Occipital lobe (tissue), 1 donor: ENCODE measurements at regions not wholly inside any gene's neighbourhood (a gene's known extent, or its start where the extent isn't known, plus 50 kb on each side); places are given as distances from the start of the nearest gene placed in this dataset.

ENCODE experiments used
- DNase-seq: peaks from one replicate; lab custom pipeline; 2025; lab: John Stamatoyannopoulos, UW

DNA sequence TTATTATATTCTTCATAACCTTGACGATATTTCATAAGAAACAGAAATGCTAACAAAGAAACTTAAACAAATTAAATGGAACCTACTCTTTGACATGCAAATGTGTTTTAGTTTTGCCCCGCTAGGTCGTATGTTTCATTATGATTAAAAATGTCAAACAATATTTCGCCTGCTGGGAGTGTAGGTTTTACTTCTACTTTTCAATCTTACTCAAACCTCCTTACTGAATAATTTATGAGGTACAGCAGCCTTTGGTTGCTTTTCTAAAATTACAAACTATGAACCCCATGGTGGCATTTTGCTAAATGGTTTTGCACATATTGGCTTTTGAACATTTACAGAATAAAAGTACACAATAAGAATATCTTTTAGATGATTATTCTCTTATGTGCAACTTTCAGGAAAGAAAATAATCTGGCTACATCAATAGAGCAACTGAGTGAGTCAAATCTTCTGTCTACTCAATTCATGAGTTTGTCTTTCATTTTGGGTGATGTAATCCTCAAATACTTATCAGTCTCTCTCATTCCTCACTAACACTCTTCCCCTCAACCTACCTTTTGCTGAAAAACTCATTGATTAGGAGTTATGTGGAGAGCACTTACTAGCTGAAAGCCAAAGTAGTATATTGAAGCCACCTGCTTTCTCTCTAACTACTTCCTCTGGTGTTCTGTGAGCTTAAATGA is 1226.4 kb downstream of the XPNPEP1 start:
- DNase-seq: no peak

DNA sequence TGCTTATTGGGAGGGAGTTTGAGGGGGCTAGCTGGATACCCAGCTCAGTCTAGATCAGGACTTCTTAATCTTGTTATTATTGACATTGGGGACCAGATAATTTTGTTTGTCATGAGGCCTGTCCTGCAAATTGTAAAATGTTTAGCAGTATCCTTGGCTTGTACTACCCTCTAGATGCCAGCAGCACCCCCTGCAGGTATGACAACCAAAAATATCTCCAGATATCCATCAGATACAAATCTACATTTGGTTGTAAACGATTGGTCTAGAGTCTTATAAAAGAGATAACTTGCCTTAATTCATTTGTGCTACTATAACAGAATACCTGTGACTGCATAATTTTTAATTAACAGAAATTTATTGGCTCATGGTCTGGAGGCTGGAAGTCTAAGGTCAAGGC is 1232.2 kb downstream of the XPNPEP1 start:
- no peak for DNase-seq

DNA sequence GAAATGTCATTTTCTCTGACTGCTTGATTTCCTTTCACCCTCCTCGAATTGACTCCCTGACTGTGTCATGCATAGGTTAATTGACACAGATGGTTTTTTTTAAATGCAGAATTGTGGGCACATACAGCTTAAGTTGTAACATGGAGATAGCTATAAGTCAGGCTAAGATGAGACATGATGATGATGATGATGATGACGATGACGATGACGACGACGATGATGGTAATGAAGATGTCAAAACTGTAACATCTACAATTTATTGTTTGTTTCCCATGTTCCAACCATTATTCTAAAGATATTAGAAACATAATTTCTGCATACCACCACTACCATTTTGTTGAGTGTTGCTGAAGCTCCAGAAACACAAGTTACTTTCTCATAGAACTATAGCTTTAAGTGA is 1232.8 kb downstream of the XPNPEP1 start:
- no peak for DNase-seq

DNA sequence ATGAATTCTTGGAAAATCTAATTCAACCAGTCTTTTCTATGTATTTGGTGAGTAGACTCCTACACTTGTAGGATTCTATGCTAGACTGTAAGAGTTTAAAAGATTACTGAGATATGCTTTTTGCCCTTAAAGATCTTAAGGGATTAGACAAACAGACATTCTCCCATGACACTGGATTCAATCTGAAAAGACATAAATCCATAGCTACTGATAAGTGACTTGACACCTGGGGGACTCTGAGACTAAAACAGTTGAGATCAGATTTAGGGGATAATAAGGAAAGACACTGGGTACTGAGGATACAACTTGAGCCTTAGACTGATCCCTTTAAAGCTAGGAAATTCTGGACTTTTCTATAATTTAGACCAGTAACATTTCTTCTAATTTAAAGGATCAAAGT is 1233.4 kb downstream of the XPNPEP1 start:
- DNase-seq: no peak

DNA sequence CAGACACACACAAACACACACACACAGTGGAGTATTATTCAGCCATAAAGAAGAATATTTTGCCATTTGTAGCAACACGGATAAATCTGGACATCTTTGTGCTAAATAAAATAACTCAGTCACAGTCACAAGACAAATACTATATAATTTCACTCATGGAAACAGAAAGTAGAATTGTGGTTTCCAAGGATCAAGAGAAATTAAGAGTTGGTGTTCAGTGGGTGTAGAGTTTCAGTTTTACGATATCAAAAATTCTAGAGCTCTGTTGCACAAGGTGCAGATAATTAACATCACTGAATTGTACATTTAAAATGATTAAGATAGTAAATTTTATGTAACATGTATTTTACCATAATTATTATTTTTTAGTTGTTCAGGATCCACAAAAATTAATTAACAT is 1235.0 kb downstream of the XPNPEP1 start:
- no peak for DNase-seq

DNA sequence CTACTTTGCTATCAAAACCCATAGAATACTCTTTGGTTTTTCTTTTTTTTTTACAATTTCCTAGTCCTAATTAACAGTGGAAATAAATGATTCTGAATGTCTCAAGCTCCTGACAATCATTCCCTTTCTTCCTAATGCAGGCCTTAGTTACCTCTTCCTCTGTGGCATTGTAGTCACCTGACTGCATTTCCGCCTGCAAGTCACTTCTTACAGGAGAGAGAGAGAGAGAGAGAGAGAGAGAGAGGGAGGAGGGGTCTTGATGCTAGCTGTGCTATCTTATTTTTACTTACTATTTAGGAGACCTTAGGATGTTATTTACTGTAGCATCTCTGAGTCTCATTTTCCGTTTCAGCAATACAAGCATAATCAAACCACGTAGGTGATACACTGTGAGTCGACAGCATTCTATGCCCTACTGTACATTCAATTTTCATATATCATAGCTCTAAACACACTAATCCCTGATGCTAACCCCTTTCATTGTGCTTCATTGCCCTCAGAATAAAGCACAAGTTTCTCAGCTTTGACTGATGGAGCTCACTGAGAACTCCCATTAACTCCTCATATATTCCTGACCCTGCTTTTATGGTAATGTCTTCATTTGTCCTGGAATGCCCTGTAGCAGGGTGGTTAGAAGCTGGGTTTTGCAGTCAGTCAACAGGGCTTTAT is 1237.3 kb downstream of the XPNPEP1 start:
- no peak for DNase-seq

DNA sequence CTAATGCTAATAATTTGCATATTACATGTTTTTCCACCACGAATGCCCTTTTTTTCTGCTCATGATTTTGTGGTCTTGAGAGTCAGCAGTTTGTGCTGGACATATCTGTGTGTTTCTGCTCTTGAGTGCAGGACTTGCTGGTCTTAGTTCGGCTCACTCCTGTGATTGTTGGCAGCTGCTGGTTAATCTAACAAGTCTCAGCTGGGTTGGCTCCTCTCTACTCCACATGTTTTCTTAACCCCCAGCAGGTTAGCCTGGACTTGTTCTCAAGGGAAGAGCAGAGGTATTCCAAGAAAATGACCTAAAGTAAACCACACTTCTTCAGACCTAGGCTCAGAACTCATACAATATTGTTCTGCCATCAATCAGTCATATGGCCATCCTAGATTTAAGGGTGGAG is 1238.9 kb downstream of the XPNPEP1 start:
- no peak for DNase-seq

DNA sequence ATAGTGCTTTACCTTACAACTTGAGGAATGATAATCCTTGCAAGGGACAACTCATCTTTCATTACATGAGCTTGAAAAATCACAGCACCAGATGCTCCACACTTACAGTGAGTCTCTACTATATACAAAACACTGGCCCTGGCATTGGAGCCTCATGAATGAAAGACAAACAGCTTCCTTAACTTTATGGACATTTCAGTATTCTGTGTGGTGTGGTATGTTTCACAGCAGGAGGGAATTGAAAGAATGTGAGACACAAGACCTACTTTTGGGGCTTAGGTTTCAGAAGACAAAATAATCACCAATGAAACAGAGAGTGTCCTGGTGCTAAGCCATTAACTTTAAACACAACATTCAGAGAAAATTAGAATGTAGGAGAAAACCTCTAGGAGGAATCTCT is 1249.6 kb downstream of the XPNPEP1 start:
- no peak for DNase-seq

DNA sequence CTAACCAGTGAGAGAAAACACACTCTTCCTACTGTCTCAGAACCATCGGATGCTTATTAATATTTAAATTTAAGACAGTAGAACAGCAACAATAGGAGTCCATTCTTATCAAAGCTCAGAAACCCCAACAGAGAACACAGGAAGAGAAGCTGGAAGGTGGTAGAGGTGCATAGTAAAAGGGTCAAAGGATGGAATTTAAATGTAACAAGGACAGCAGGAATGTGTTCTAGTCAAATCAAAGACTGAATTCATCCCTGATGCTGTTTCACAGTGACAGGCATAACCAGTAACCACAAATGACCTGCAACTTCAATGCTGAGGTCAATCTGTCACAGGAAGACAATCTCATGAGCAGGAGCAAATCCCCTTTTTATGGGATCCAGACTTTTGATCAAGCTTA is 1259.7 kb downstream of the XPNPEP1 start:
- no peak for DNase-seq

DNA sequence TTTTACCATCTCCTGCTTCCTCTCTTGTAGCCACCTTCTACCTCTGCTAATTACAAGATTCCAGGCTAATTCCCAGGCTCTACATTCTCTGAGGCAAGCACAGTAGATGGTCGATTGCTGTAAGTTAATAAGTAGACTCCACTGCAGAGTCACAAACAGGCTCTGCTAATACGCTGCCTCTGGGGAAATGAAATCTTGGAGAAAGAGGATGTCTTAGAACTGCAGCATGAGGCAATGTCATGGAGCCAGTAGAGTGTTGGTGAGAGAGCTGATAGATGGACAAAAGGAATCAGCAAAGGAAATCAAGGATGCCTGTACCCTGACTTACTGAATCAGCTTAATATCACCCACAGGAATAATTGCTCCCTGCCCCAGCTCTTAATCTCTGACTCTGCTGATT is 1260.3 kb downstream of the XPNPEP1 start:
- no peak for DNase-seq

DNA sequence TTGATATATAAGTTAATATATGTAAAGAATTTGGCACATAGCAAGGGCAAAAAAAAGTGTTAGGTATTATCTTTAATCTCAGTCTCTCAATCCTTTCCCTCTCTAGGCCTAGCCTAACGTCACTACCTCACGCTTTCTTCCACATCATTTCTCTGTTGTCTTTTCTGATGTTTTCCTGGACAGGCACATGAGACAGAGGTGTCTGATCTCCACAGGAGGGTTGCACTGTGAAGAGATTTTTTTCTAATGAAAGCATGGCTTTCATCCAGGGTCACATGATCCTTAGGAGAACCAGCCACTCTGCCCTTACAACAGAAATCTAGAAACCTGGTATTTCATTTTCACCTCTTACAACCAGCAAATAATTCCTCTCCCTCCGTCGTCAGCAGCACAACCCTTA is 1268.3 kb downstream of the XPNPEP1 start:
- no peak for DNase-seq

DNA sequence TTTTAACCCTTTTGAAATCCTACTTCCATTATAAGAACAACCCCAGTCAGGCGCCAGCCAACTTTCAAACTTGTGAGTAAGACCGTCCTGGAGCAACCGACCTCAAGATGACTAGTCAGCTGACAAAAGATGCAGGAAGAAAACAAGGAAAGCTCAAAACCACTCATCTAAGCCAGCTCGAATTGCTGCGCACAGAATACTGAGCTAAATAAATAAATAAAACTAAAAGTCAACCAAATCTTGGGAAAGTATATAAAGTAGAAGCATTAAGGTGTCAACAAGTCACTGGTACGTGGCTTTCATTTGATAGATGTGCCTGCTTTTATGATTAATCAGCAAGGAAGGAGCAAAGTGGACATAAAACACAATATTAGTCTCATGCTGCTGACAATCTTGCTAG is 1269.8 kb downstream of the XPNPEP1 start:
- no peak for DNase-seq

DNA sequence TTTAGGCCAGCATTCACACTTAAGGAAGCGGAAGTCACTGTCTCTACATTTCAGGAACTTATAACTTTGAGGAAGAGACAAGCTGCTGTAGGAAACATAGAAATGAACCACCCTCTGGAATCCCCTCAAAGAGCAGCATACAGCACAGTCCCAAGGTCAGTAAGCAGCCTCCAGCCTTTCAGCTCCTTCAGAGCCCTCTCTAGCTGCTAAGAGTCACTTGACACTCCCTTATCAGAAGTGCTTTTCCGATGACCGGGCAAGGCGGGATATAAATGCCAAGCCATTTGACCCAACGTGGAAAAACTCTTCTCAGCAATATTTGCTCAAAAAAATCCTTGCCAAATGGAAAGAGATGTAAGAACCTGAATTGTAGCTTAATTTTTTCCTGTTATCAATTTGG is 1284.3 kb downstream of the XPNPEP1 start:
- no peak for DNase-seq

DNA sequence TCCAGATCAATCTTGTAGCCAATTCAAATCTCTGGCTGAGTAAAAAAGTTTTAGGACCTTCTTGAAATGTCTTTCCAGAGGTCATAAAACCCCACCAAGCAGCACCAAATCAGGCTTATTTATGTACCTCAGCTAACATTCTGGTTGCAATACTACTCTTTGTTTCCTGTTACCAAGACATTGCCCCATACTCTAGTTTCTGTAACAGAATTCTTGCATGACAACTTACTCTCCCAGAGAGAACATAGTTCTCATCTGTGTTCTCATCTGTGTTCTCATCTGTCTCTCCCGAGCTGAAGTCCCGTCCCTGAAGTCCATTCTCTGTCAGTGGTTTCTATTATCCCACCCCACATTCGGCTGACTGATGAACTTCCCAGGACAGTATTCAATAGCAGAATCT is 1285.1 kb downstream of the XPNPEP1 start:
- no peak for DNase-seq

DNA sequence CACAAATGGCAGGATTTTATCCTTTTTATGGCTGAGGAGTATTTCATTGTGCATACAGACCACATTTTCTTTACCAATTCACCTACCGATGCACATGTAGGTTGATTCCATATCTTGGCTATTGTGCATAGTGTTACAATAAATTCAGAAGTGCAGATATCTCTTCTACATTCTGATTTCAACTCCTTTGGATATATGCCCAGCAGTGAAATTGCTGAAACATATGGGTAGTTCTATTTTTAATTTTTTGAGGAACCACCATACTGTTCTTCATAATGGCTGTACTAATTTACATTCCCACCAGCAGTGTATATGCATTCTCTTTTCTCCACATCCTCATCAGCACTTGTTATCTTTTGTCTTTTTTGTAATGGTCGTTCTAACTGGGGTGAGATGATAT is 1290.3 kb downstream of the XPNPEP1 start:
- DNase-seq: no peak

DNA sequence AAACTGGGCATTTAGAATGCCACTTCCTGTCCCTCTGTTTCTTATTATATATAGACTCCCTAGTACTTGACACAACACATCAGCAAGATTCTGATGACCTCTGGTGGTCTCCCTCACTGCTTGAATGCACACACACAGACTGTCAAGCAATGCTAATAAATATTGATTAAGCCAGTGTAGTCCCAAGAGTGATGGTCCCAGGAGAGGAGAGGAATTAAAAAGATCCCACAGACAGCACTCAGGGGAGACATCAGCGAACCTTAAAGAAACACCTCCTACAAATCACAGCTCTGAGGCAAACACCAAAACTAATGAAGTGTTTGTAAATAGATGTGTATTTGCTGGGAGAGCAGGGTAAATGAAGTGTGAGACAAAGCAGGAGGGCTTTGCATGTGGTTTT is 1291.2 kb downstream of the XPNPEP1 start:
- DNase-seq: no peak

DNA sequence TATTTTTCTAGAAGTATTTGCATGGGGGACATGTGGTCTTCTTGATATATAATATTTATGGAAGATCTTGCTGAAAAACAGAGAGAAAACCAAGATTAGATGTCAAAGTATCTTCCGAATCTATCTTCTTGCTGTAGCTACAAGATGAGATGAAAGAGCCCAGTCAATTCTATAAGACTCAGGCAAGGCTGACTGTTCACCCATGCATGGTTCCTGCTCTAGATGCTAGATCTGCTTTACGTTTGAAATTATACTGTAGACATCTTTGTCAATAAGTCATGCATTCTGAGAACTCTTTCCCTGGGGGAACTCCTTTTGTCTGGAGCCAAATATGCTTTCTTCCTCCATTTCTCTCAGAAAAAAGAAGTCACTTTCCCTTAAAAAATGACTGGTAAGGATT is 1292.0 kb downstream of the XPNPEP1 start:
- no peak for DNase-seq

DNA sequence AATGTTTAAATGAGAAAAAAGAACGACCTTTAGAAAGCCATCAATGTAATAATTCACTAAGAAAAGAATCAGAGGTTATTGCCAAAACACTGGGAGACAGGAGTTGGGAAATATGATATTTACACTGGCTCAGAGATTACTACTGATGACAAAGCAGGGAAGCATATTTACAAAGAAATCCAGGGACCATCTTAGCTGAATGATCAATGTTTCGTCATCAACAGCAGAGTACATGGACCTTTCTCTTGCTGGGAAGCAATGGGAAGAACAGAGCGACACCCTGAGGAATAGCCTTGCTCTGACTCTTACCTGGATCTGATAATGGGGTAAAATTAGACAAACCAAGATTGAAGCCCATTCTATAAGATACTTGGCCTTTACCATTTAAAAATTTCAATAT is 1293.5 kb downstream of the XPNPEP1 start:
- no peak for DNase-seq

DNA sequence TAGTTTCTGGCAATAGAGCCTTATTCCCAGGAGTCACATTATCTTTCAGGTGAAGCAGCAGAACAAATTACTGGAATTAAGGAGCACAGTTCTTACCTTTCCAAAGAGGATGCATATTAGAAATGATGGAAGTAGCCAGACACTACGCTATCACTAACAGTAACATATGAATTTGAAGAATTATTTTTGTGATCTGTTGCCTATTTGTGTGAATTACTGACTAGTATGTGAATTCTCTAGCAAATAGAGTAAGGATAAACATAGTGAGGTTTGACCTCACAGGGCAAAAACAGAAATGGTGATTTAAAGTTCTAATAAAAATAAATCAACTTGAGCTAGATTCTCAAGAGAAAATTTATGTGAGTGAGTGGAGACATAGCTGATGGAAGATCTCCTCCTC is 1299.3 kb downstream of the XPNPEP1 start:
- DNase-seq: no peak

DNA sequence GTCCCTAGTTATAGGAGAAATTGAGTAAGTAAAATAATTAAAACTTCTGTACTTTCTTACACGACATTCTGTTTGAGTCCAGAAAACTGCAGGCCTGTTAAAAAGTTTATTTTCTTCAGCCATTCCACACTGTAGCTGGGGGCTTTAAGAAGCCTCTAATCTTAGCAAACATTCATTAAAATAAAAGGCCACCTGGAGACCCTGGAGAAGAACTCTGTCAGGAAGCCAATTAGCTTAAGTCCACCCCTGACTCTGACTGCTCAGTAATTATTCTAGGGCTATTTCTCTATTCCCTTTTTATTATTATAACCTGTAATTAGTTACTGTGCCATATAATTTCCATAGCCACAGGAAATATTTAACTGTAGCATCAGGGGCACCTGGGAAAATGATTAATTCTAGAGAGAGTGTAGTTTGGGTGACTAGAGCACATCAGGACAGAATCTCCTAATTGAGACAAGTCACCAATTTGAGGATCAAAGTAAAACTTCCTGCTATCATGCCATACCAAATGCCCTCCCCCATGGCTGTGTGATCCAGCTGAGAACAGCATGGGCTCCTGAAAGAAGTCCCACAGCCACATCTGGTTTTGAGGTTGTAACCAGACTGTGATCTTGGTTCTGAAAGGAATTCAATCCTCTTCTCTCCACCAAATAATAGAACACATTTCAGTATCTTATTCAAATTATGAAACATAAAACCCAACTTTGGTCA is 1302.3 kb downstream of the XPNPEP1 start:
- no peak for DNase-seq

DNA sequence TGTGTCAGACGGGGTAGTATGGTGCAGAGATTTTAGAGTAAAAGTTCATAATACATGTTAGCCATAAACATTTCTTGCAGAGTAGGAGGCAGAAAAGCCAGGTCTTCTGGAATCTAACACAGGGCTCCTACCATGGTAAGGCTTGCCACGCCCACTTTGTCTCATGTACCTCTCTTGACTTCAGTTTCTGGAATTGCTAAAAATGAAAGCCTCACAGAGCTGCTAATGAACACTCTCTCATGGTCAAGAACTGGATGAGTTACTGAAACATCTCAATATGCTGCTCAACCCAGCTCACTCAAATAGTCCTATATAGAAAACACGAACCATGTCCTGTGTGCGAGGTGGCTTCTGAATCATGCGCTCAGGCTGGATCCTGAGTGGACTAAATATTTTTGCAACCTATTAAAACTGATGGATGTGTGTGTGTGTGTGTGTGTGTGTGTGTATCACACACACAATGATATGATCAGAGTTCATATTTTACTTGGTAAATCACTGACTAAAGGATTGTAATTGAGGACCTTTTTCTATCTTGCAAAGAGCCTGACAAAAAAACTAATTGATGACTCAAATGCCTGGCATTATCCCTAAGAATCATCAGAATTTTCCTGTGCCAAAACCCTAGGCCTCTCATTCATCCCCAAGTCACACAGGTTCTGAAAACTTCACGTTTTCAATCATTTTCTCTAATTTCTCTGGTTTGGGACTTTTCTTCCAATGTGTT is 1306.6 kb downstream of the XPNPEP1 start:
- DNase-seq: no peak

DNA sequence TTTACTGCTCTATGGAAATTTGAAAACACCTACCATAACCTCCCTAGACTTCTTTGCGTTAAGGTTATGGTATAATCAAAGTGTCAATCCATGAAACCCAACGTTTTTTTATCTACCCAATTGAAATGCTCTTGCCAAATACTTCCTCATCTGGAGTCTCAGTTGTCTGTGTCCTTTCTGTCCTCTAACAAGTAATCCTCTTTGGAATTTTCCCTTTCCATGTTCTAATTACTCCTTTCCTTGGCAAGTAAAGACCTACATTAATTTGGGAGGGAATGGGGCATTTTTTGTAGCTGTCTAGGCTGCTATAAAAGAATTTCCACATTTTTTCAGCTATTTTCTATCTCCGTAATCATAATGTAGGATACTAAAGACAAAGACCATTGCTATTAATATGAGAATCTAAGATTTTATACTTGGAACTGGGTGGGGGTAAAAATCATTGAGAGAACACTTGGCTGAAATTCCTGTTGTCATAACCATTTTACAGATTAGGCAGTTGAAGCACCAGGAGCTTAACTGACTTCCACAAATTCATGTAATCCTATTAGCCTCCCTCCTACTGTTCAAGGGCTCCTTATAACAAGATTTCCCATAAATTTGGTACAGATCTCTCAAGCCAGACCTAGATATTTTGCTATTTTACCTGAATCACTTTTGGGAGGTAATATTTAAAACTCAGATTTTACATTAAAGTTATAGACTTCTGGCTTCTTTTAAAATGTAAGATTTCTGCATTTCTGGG is 1307.6 kb downstream of the XPNPEP1 start:
- no peak for DNase-seq
